Right lobe of liver (tissue), 6 donors: ENCODE measurements at regions not wholly inside any gene's neighbourhood (a gene's known extent, or its start where the extent isn't known, plus 50 kb on each side); places are given as distances from the start of the nearest gene placed in this dataset.

Experiments used
- ATAC-seq, 4 donors: fragments of 200-7000 bp; cut with Tn5 transposase; one replicate each; pipeline ENCODE4 v1.9.1; 2020; ENCODE audit warnings: mild to moderate bottlenecking in 4 of 4, moderate library complexity in 4 of 4
- DNase-seq, 3 donors: peaks; one replicate each; pipeline ENCODE4 v3.0.0-alpha.2; 2020
- H3K27ac ChIP-seq, 3 donors: fragments of 200-600 bp; one replicate each; pipeline ENCODE4 v1.8.0; 2022
- H3K27me3 ChIP-seq, 2 donors: fragments of 200-600 bp; one replicate each; pipeline ENCODE4 v1.8.0; 2022
- H3K36me3 ChIP-seq, 4 donors: fragments of 200-600 bp; sonication (generic) in 1 of 4; one replicate each; pipeline versions ENCODE4 v1.5.1 to v1.8.0; 2017 to 2022; ENCODE audit warnings: control low read depth in 1 of 4
- H3K4me1 ChIP-seq, 4 donors: fragments of 200-600 bp; sonication (generic) in 1 of 4; one replicate each; pipeline versions ENCODE4 v1.5.1 to v1.8.0; 2017 to 2022; ENCODE audit warnings: control low read depth in 1 of 4
- H3K4me3 ChIP-seq, 3 donors: fragments of 200-600 bp; one replicate each; pipeline ENCODE4 v1.8.0; 2022
- H3K9me3 ChIP-seq, 4 donors: fragments of 200-600 bp; sonication (generic) in 1 of 4; one replicate each; pipeline versions ENCODE4 v1.5.1 to v1.8.0; 2017 to 2022; ENCODE audit warnings: control low read depth in 1 of 4
- CTCF ChIP-seq, 4 donors: fragments of 200-600 bp in 3 of 4; fragments of 450-650 bp in 1 of 4; IDR thresholded peaks; one replicate each; pipeline versions ENCODE4 v1.5.1 to v1.8.0; 2016 to 2022; ENCODE audit warnings: antibody characterized with exemption in 4 of 4, mild to moderate bottlenecking in 2 of 4
- POLR2A ChIP-seq: fragments of 450-650 bp; IDR thresholded peaks from one replicate; pipeline ENCODE4 v1.6.1; 2017; ENCODE audit warnings: antibody characterized with exemption, mild to moderate bottlenecking
- WGBS: methylation state at CpG from one replicate; pipeline ENCODE4 v1.1.6; 2018; ENCODE audit warnings: low coverage, low lambda C conversion rate; ENCODE audit not compliant: insufficient coverage; ENCODE audit errors: missing lambda C conversion rate; 5-methylcytosine and 5-hydroxymethylcytosine counted together
- intact Hi-C, 2 donors: fragments of 100-400 bp; cut with DNase I; formaldehyde crosslinking; loops; one replicate each; pipeline versions ENCODE4 v1.11.2 to v1.14.1; 2022
- donor health status: DM: no; HTN: yes; CAD: no.
- donor health status: DM: no; HTN: no; CAD: no.
- donor health status: DM: no; HTN: no; CAD: no.
- donor health status: DM: no; HTN: yes; CAD: no.
- donor health status: DM: no; HTN: yes; CAD: no.

GRCh38 chr11:11163236-11163635 lies 189.8 kb downstream of the CSNK2A3 start:
- Histone ChIP-seq H3K4me3 (no peak overlapping the region), H3K4me1 (no peaks in the 10 kb centered on the region), H3K9me3 (no peaks in the 10 kb centered on the region), H3K27ac (no peak overlapping the region), H3K36me3 (no peaks in the 10 kb centered on the region), H3K27me3 (no peaks in the 10 kb centered on the region)
- DNase-seq = no peak
- TF ChIP-seq CTCF (IDR thresholded peaks at IDR 0.05) = no peak
- no peak for TF ChIP-seq POLR2A
- intact Hi-C loops = no loop called here
- WGBS = 51% methylated on average over 4 of the region's 5 CpGs
- ATAC-seq = peak in 1 of 4 donors; percentile 22

- H3K27me3 ChIP-seq = no peaks in the 10 kb centered on the region
- TF ChIP-seq CTCF (IDR thresholded peaks at IDR 0.05) (peak; percentile 24 to 71 (median 47)), POLR2A (no peak)
- no peak overlapping the region for H3K27ac ChIP-seq
- no peak overlapping the region for H3K4me3 ChIP-seq
- no peaks in the 10 kb centered on the region for H3K36me3 ChIP-seq
- no peaks in the 10 kb centered on the region for H3K9me3 ChIP-seq
- DNase-seq (peak in 2 of 3 donors; percentile 52 to 60), ATAC-seq (peak; percentile 53 to 86 (median 72))
- intact Hi-C loops = loop anchor here in 1 of 2 donors (10.0 kb wide), 1 partner anchor 122 kb away; no protein-coding TSS in a partner anchor
- WGBS = 43% methylated on average over 3 of the region's 7 CpGs
- H3K4me1 ChIP-seq = no peaks in the 10 kb centered on the region
These were observed 195.9 kb downstream of the CSNK2A3 start for GRCh38 chr11:11157185-11157584.

GRCh38 chr11:11155962-11156815 lies 196.9 kb downstream of the CSNK2A3 start:
- intact Hi-C loops = loop anchor here in 1 of 2 donors (10.0 kb wide), 1 partner anchor 121 kb away; no protein-coding TSS in a partner anchor
- Histone ChIP-seq H3K27ac (no peak overlapping the region), H3K4me1 (no peaks in the 10 kb centered on the region), H3K9me3 (no peaks in the 10 kb centered on the region), H3K36me3 (no peaks in the 10 kb centered on the region), H3K4me3 (no peak overlapping the region), H3K27me3 (no peaks in the 10 kb centered on the region)
- no peak for DNase-seq
- 51% methylated on average over 10 of the region's 33 CpGs for WGBS
- peak in 2 of 4 donors; percentile 12 to 19 for ATAC-seq
- TF ChIP-seq CTCF (IDR thresholded peaks at IDR 0.05) (peak in 3 of 4 donors; percentile 13 to 31 (median 15)), POLR2A (no peak)

GRCh38 chr11:11152877-11153276 lies 200.2 kb downstream of the CSNK2A3 start:
- WGBS = 85% methylated on average over 4 of the region's 4 CpGs
- H3K4me1 ChIP-seq = peaks cover 0 to 5% (median 0%) of the 10 kb centered on the region in 4 donors
- H3K27me3 ChIP-seq = no peaks in the 10 kb centered on the region
- no peak overlapping the region for H3K4me3 ChIP-seq
- H3K27ac ChIP-seq = no peak overlapping the region
- no peak for TF ChIP-seq POLR2A
- TF ChIP-seq CTCF (IDR thresholded peaks at IDR 0.05) = no peak
- ATAC-seq (no peak), DNase-seq (no peak)
- intact Hi-C loops = loop anchor here in 1 of 2 donors (10.0 kb wide), 1 partner anchor 118 kb away; no protein-coding TSS in a partner anchor
- H3K36me3 ChIP-seq = no peaks in the 10 kb centered on the region
- H3K9me3 ChIP-seq = no peaks in the 10 kb centered on the region
